OCI-LY7 (cell line): ENCODE measurements at regions not wholly inside any gene's neighbourhood (a gene's known extent, or its start where the extent isn't known, plus 50 kb on each side); places are given as distances from the start of the nearest gene placed in this dataset.

Source experiments
- CTCF ChIP-seq: fragments of 200-600 bp; sonication (generic); conservative IDR thresholded peaks from 2 replicates; pipeline ENCODE4 v1.5.1; 2014; ENCODE audit warnings: mild to moderate bottlenecking, antibody characterized with exemption, low read length, moderate library complexity, mixed read lengths
- EZH2phosphoT487 ChIP-seq: fragments of 200-600 bp; sonication (generic); IDR thresholded peaks from 2 replicates; pipeline ENCODE4 v1.6.1; 2018; ENCODE audit warnings: low read depth, borderline replicate concordance, mild to moderate bottlenecking, mixed run types, antibody characterized with exemption, low read length, moderate library complexity, mixed read lengths

- no peak for TF ChIP-seq CTCF
- no peak for TF ChIP-seq EZH2phosphoT487
These were observed 192.0 kb upstream of the LNX1 start for GRCh38 chr4:53783208-53783859.
